Vagina (tissue), 2 donors: ENCODE measurements at regions not wholly inside any gene's neighbourhood (a gene's known extent, or its start where the extent isn't known, plus 50 kb on each side); places are given as distances from the start of the nearest gene placed in this dataset.

Experiments
- DNase-seq, 2 donors: peaks; one replicate each; pipeline ENCODE4 v3.0.0-alpha.2; 2017; ENCODE audit errors: extremely low spot score in 2 of 2
- H3K27ac ChIP-seq: fragments of 200-600 bp; sonication (generic); one replicate; pipeline ENCODE4 v1.5.1; 2019
- H3K27me3 ChIP-seq: fragments of 200-600 bp; sonication (generic); one replicate; pipeline ENCODE4 v1.5.1; 2019
- H3K36me3 ChIP-seq, 2 donors: fragments of 200-600 bp; sonication (generic); one replicate each; pipeline ENCODE4 v1.5.1; 2017 to 2019
- H3K4me1 ChIP-seq: fragments of 200-600 bp; sonication (generic); one replicate; pipeline ENCODE4 v1.5.1; 2019
- H3K4me3 ChIP-seq, 2 donors: fragments of 200-600 bp; sonication (generic); 1 replicate in 1 of 2; 2 replicates in 1 of 2; pipeline ENCODE4 v1.5.1; 2016 to 2019
- H3K9me3 ChIP-seq: fragments of 200-600 bp; sonication (generic); one replicate; pipeline ENCODE4 v1.5.1; 2019
- POLR2A ChIP-seq, 2 donors: fragments of 450-650 bp; IDR thresholded peaks; one replicate each; pipeline ENCODE4 v1.6.1; 2017; ENCODE audit warnings: antibody characterized with exemption in 2 of 2, mild to moderate bottlenecking in 2 of 2, moderate library complexity in 2 of 2
- POLR2AphosphoS5 ChIP-seq, 2 donors: sonication (generic); formaldehyde crosslinking; IDR thresholded peaks; one replicate each; pipeline ENCODE4 v1.9.0; 2017; ENCODE audit warnings: antibody characterized with exemption in 2 of 2, mild to moderate bottlenecking in 2 of 2, low read depth in 1 of 2; ENCODE audit not compliant: insufficient read depth in 1 of 2
- intact Hi-C: fragments of 100-400 bp; cut with DNase I; formaldehyde crosslinking; loops from one replicate; pipeline ENCODE4 v1.15.1; 2023
- TF ChIP-seq, protein P1 (sequence below), 3 experiments: fragments of 450-650 bp in 2 of 3; fragments of 200-600 bp in 1 of 3; sonication (generic) in 1 of 3; IDR thresholded peaks; one replicate each; pipeline ENCODE4 v1.5.1; 2017 to 2019; ENCODE audit warnings: antibody characterized with exemption in 3 of 3, mild to moderate bottlenecking in 2 of 3, moderate library complexity in 2 of 3

- no peak overlapping the region for H3K27ac ChIP-seq
Observed at GRCh38 chr7:98565103-98565502, 52.0 kb upstream of the NPTX2 start.

DNA sequence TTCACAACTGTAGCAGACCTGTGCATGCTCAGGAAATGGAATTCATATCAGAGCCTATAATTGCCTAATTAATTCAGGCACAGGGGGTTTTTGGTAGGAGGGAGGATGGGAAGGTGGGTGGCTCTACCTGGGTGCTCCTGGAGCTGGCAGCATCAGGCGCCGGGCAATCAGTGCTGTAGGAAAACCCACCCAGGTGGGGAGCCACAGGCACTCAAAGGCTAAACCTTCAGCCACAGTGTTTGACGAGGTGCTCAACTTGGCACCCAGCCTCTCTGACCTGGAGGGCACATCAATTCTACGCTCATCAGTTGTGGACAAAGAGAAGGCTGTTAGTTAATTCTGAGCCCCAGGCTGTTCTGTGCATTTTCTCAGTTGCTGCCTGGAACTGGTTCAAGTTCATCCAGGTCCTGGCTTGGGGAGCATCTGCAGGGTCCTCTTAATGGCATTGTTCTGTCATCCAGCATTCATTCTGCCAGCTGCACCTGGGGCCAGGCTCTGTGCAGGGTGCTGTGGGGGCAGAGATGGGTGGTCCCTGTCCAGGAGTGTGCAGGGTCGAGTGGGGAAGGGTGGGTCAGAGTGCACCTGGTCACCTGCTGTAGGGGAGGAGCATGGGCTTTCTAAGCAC, 54.1 kb upstream of the NPTX2 start:
- H3K27me3 ChIP-seq: no peaks in the 10 kb centered on the region
- no peak for DNase-seq

More at GRCh38 chr7:98565103-98565502, 52.0 kb upstream of the NPTX2 start:
- Histone ChIP-seq H3K36me3 (no peaks in the 10 kb centered on the region), H3K4me3 (no peak overlapping the region), H3K4me1 (no peaks in the 10 kb centered on the region), H3K9me3 (no peaks in the 10 kb centered on the region), H3K27me3 (no peaks in the 10 kb centered on the region)
- TF ChIP-seq POLR2AphosphoS5 (IDR thresholded peaks at IDR 0.05; ENCODE audit: insufficient read depth in 1 of 2, low read depth in 1 of 2) (no peak), POLR2A (IDR thresholded peaks at IDR 0.05) (no peak)
- TF ChIP-seq, protein P1, sequence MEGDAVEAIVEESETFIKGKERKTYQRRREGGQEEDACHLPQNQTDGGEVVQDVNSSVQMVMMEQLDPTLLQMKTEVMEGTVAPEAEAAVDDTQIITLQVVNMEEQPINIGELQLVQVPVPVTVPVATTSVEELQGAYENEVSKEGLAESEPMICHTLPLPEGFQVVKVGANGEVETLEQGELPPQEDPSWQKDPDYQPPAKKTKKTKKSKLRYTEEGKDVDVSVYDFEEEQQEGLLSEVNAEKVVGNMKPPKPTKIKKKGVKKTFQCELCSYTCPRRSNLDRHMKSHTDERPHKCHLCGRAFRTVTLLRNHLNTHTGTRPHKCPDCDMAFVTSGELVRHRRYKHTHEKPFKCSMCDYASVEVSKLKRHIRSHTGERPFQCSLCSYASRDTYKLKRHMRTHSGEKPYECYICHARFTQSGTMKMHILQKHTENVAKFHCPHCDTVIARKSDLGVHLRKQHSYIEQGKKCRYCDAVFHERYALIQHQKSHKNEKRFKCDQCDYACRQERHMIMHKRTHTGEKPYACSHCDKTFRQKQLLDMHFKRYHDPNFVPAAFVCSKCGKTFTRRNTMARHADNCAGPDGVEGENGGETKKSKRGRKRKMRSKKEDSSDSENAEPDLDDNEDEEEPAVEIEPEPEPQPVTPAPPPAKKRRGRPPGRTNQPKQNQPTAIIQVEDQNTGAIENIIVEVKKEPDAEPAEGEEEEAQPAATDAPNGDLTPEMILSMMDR (IDR thresholded peaks at IDR 0.05): no peak
- intact Hi-C loops: no loop called here
- DNase-seq: no peak

GRCh38 chr7:98562381-98562823, 54.7 kb upstream of the NPTX2 start:
- DNase-seq: no peak
- intact Hi-C loops: no loop called here
- Histone ChIP-seq H3K27me3 (no peaks in the 10 kb centered on the region), H3K36me3 (no peaks in the 10 kb centered on the region), H3K27ac (no peak overlapping the region), H3K4me1 (no peaks in the 10 kb centered on the region), H3K4me3 (no peak overlapping the region), H3K9me3 (no peaks in the 10 kb centered on the region)
- TF ChIP-seq POLR2AphosphoS5 (IDR thresholded peaks at IDR 0.05; ENCODE audit: insufficient read depth in 1 of 2, low read depth in 1 of 2) (no peak), POLR2A (IDR thresholded peaks at IDR 0.05) (no peak)
- TF ChIP-seq, protein P1 (IDR thresholded peaks at IDR 0.05): no peak

More for the DNA sequence above, 54.1 kb upstream of the NPTX2 start:
- Histone ChIP-seq H3K9me3 (no peaks in the 10 kb centered on the region), H3K4me3 (no peak overlapping the region), H3K27ac (no peak overlapping the region), H3K4me1 (no peaks in the 10 kb centered on the region), H3K36me3 (no peaks in the 10 kb centered on the region)
- TF ChIP-seq, protein P1 (IDR thresholded peaks at IDR 0.05): no peak
- no peak for TF ChIP-seq POLR2AphosphoS5 (IDR thresholded peaks at IDR 0.05; ENCODE audit: insufficient read depth in 1 of 2, low read depth in 1 of 2)
- no peak for TF ChIP-seq POLR2A (IDR thresholded peaks at IDR 0.05)
- intact Hi-C loops: no loop called here

DNA sequence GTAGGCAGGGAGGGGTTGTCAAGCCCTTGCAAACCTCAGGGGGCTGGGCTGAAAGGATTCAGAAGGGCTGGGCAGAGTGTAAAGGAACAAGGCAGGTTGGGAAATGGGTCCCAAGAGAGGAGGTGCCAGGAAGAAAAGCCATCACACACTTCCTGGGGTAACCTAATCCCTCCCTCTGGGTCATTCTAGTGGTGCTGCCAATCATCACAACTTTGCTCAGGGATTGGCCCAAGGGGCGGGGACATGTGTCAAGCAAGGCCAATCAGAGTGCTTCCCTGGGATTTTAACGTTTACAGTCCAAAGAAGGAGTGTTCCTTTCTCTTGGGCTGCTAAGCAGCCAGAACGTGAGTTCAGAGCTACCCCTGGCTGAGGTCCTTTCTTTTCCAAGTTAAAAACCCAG, 57.1 kb upstream of the NPTX2 start:
- TF ChIP-seq, protein P1 (IDR thresholded peaks at IDR 0.05): no peak
- no peak for TF ChIP-seq POLR2AphosphoS5 (IDR thresholded peaks at IDR 0.05; ENCODE audit: insufficient read depth in 1 of 2, low read depth in 1 of 2)
- TF ChIP-seq POLR2A (IDR thresholded peaks at IDR 0.05): no peak
- intact Hi-C loops: no loop called here
- no peaks in the 10 kb centered on the region for H3K36me3 ChIP-seq
- no peaks in the 10 kb centered on the region for H3K4me1 ChIP-seq
- H3K9me3 ChIP-seq: no peaks in the 10 kb centered on the region
- no peak for DNase-seq
- no peak overlapping the region for H3K4me3 ChIP-seq
- H3K27me3 ChIP-seq: no peaks in the 10 kb centered on the region
- H3K27ac ChIP-seq: no peak overlapping the region

DNA sequence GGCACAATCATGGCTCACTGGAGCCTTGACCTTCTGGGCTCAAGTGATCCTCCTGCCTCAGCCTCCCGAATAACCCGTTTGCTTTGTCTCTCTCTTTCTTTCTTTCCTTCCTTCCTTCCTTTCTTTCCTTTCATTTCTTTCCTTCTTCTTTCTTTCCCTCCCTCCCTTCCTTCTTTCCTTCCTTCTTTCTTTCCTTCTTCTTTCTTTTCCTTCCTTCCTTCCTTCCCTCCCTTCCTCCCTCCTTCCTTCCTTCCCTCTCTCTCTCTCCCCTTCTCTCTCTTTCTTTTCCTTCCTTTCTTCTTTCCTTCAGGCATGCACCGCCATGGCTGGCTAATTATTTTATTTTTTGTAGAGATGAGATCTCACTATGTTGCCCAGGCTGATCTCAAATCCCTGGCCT, 57.9 kb upstream of the NPTX2 start:
- intact Hi-C loops: no loop called here
- Histone ChIP-seq H3K4me1 (no peaks in the 10 kb centered on the region), H3K27ac (no peak overlapping the region), H3K27me3 (no peaks in the 10 kb centered on the region), H3K9me3 (no peaks in the 10 kb centered on the region), H3K36me3 (no peaks in the 10 kb centered on the region), H3K4me3 (no peak overlapping the region)
- no peak for DNase-seq
- TF ChIP-seq POLR2A (IDR thresholded peaks at IDR 0.05) (no peak), POLR2AphosphoS5 (IDR thresholded peaks at IDR 0.05; ENCODE audit: insufficient read depth in 1 of 2, low read depth in 1 of 2) (no peak)
- TF ChIP-seq, protein P1 (IDR thresholded peaks at IDR 0.05): no peak
